OCI-LY3 (cell line): ENCODE measurements at regions not wholly inside any gene's neighbourhood (a gene's known extent, or its start where the extent isn't known, plus 50 kb on each side); places are given as distances from the start of the nearest gene placed in this dataset.

Experiments
- H2AFZ ChIP-seq: fragments of 200-600, 300-600 bp; shearing (Covaris generic); 2 replicates; pipeline ENCODE4 v1.6.0; 2014; ENCODE audit warnings: antibody characterized with exemption, low read depth, low read length
- H3K27ac ChIP-seq: fragments of 200-600, 300-600 bp; sonication (generic); 2 replicates; pipeline ENCODE4 v1.5.1; 2014; ENCODE audit warnings: mild to moderate bottlenecking, low read length, moderate library complexity, mixed read lengths
- H3K27me3 ChIP-seq: fragments of 200-600, 300-600 bp; sonication (generic); 2 replicates; pipeline ENCODE4 v1.6.1; 2014; ENCODE audit warnings: low read depth, low read length, mixed read lengths
- H3K36me3 ChIP-seq: fragments of 200-600, 300-600 bp; sonication (generic); replicated peaks from 2 replicates; pipeline ENCODE3; 2014; ENCODE audit warnings: low read depth, low read length, mixed read lengths
- H3K4me1 ChIP-seq: fragments of 300-600, 200-600 bp; sonication (generic); 2 replicates; pipeline ENCODE4 v1.6.1; 2014; ENCODE audit warnings: low read length, mixed read lengths
- H3K4me2 ChIP-seq: fragments of 200-600, 300-600 bp; sonication (generic); 2 replicates; pipeline ENCODE4 v1.6.1; 2014; ENCODE audit warnings: low read length, mixed read lengths
- H3K4me3 ChIP-seq: fragments of 300-600, 200-600 bp; sonication (generic); 2 replicates; pipeline ENCODE4 v1.5.1; 2014; ENCODE audit warnings: antibody characterized with exemption, mild to moderate bottlenecking, low read length, moderate library complexity
- H3K79me2 ChIP-seq: fragments of 300-600, 200-600 bp; shearing (Covaris generic); 2 replicates; pipeline ENCODE4 v1.6.1; 2014; ENCODE audit warnings: mild to moderate bottlenecking, low read length, mixed read lengths
- H3K9ac ChIP-seq: fragments of 300-600, 200-600 bp; shearing (Covaris generic); 2 replicates; pipeline ENCODE4 v1.6.0; 2014; ENCODE audit warnings: mild to moderate bottlenecking, low read length, moderate library complexity
- H3K9me3 ChIP-seq: fragments of 200-600, 300-600 bp; shearing (Covaris generic); 2 replicates; pipeline ENCODE4 v1.6.1; 2014; ENCODE audit warnings: low read length, mixed read lengths; ENCODE audit not compliant: insufficient read depth
- H4K20me1 ChIP-seq: fragments of 200-600, 300-600 bp; sonication (generic); 2 replicates; pipeline ENCODE4 v1.6.1; 2016; ENCODE audit warnings: low read length, mixed read lengths; ENCODE audit not compliant: insufficient read depth
- CTCF ChIP-seq: fragments of 200-600, 300-600 bp; sonication (generic); IDR thresholded peaks from 2 replicates; pipeline ENCODE4 v1.5.1; 2014; ENCODE audit warnings: antibody characterized with exemption, low read length, low read depth
- EZH2phosphoT487 ChIP-seq: fragments of 200-600 bp; shearing (Covaris generic); IDR thresholded peaks from 2 replicates; pipeline ENCODE4 v1.6.1; 2018; ENCODE audit warnings: antibody characterized with exemption, mixed run types, low read depth

DNA sequence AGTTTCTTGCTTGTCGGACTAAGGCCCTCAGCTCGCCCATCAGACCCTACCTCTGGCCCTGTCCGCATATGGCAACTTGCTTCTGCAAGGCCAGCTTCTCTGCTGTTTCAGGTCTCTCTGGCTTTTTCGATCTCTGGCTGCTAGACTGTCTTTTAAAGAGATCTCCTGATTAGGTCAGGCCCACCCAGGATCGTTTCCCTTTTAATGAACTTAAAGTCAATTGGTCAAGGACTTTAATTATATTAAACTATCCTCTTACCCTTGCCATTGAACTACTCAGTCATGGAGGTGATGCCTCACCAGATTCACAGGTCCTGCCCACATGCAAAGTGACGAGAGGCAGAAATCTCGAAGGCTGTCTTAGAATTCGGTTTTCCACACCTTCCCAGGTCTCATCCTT lies 670.9 kb downstream of the GATA3 start:
- TF ChIP-seq EZH2phosphoT487, result no peak
- no peak for TF ChIP-seq CTCF
- Histone ChIP-seq H2AFZ (no peak overlapping the region), H3K27ac (no peak overlapping the region), H3K4me2 (no peak overlapping the region), H3K9me3 (no peaks in the 10 kb centered on the region), H3K36me3 (no peaks in the 10 kb centered on the region), H3K4me1 (no peaks in the 10 kb centered on the region), H3K79me2 (no peaks in the 10 kb centered on the region), H3K27me3 (no peaks in the 10 kb centered on the region), H3K4me3 (no peak overlapping the region), H3K9ac (no peak overlapping the region), H4K20me1 (no peaks in the 10 kb centered on the region)

DNA sequence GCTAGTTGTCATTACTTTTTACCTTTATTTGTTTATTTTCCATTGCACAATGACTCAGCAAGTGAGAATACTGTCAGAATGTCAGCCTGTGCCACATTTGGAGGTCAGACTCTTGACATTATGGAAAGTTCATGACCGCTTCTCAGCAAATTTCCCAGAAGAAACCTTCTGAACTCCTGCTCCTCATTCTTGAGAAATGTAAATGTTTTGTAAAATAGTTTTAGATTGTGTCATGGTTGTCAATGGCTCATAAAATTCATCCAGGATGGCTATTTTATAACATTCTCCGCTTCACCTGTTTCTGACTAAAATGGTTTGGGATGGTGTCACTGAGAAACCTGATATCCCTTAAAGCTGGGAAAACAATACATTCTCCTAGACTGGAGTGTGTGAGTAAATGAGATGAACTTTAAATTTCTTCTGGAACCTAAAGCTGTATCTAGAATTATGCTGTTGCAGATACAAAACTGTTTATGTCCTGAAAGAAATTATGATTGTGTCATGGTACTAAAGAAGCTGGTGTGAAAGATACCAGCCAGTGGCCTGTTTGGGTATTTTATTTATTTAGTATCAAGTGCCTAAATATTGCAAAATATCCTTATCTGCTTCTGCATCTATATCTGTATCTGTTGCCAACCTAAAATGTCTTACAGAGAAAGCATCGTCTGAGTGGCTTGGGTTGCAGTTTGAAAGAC lies 671.7 kb downstream of the GATA3 start:
- Histone ChIP-seq H3K9me3 (no peaks in the 10 kb centered on the region), H3K4me1 (no peaks in the 10 kb centered on the region), H3K36me3 (no peaks in the 10 kb centered on the region), H4K20me1 (no peaks in the 10 kb centered on the region), H3K27ac (no peak overlapping the region), H3K27me3 (no peaks in the 10 kb centered on the region), H2AFZ (no peak overlapping the region), H3K4me3 (no peak overlapping the region), H3K4me2 (no peak overlapping the region), H3K9ac (no peak overlapping the region), H3K79me2 (no peaks in the 10 kb centered on the region)
- TF ChIP-seq EZH2phosphoT487, result no peak
- TF ChIP-seq CTCF, result no peak

DNA sequence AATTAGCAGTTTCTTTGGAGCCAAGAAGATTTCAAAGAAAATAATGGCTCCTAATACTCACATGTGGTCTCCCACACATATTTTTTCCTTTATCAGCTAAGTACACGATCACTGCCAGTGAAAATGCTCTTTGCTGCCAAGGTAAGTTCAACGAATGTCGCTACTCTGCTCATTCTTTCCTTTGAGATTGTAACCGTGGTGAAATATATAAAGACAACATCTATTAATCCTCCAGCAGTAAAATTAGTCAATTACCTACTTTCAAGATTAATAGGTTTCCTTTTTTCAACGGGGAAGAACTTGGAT lies 672.2 kb downstream of the GATA3 start:
- H3K27me3 ChIP-seq, result no peaks in the 10 kb centered on the region
- TF ChIP-seq CTCF, result no peak
- H3K4me3 ChIP-seq, result no peak overlapping the region
- H3K9me3 ChIP-seq, result no peaks in the 10 kb centered on the region
- no peaks in the 10 kb centered on the region for H3K79me2 ChIP-seq
- H3K4me2 ChIP-seq, result no peak overlapping the region
- no peak overlapping the region for H3K27ac ChIP-seq
- no peaks in the 10 kb centered on the region for H3K36me3 ChIP-seq
- no peaks in the 10 kb centered on the region for H4K20me1 ChIP-seq
- H2AFZ ChIP-seq, result no peak overlapping the region
- no peaks in the 10 kb centered on the region for H3K4me1 ChIP-seq
- no peak overlapping the region for H3K9ac ChIP-seq

- Histone ChIP-seq H3K9me3 (no peaks in the 10 kb centered on the region), H3K4me3 (no peak overlapping the region), H3K27me3 (no peaks in the 10 kb centered on the region), H3K79me2 (no peaks in the 10 kb centered on the region), H3K9ac (no peak overlapping the region), H4K20me1 (no peaks in the 10 kb centered on the region), H2AFZ (no peak overlapping the region), H3K4me2 (no peak overlapping the region), H3K4me1 (no peaks in the 10 kb centered on the region), H3K27ac (no peak overlapping the region), H3K36me3 (no peaks in the 10 kb centered on the region)
- TF ChIP-seq CTCF (no peak), EZH2phosphoT487 (no peak)
These were observed 676.9 kb downstream of the GATA3 start for GRCh38 chr10:8731121-8732095.
